GM23338 (cell line): ENCODE measurements at regions not wholly inside any gene's neighbourhood (a gene's known extent, or its start where the extent isn't known, plus 50 kb on each side); places are given as distances from the start of the nearest gene placed in this dataset.

Experiments used
- ATAC-seq: fragments of 200-7000 bp; cut with Tn5 transposase; 3 replicates; pipeline ENCODE4 v1.9.1; 2020
- DNase-seq: peaks from one replicate; pipeline ENCODE4 v3.0.0-alpha.2; 2015; ENCODE audit warnings: low spot score
- H2AFZ ChIP-seq: fragments of 200-600 bp; sonication (generic); 2 replicates; pipeline ENCODE4 v1.8.0; 2016; ENCODE audit warnings: antibody characterized with exemption, mild to moderate bottlenecking, moderate library complexity
- H3F3A ChIP-seq: fragments of 200-600 bp; sonication (generic); replicated peaks from 2 replicates; pipeline ENCODE4 v1.8.0; 2017; ENCODE audit warnings: antibody characterized with exemption, mixed run types, low read depth
- H3K27ac ChIP-seq: fragments of 200-600 bp; sonication (generic); 2 replicates; pipeline ENCODE4 v1.6.1; 2016; ENCODE audit warnings: low read depth
- H3K27me3 ChIP-seq: fragments of 200-600 bp; sonication (generic); 2 replicates; pipeline ENCODE4 v1.8.0; 2016; ENCODE audit warnings: mild to moderate bottlenecking, mixed run types, moderate library complexity; ENCODE audit not compliant: insufficient read depth
- H3K36me3 ChIP-seq: fragments of 200-600 bp; sonication (generic); 2 replicates; pipeline ENCODE4 v1.8.0; 2016; ENCODE audit warnings: mild to moderate bottlenecking; ENCODE audit not compliant: insufficient read depth
- H3K4me1 ChIP-seq: fragments of 200-600 bp; sonication (generic); 2 replicates; pipeline ENCODE4 v1.8.0; 2016; ENCODE audit warnings: mild to moderate bottlenecking, moderate library complexity; ENCODE audit not compliant: insufficient read depth
- H3K4me2 ChIP-seq: fragments of 200-600 bp; sonication (generic); 2 replicates; pipeline ENCODE4 v1.7.1; 2017; ENCODE audit warnings: mixed run types
- H3K4me3 ChIP-seq: fragments of 200-600 bp; sonication (generic); 2 replicates; pipeline ENCODE4 v1.6.1; 2016; ENCODE audit warnings: mixed run types
- H3K79me2 ChIP-seq: fragments of 200-600 bp; sonication (generic); replicated peaks from 2 replicates; pipeline ENCODE4 v1.8.0; 2017; ENCODE audit warnings: mild to moderate bottlenecking; ENCODE audit not compliant: insufficient read depth
- H3K9me2 ChIP-seq: fragments of 200-600 bp; sonication (generic); 2 replicates; pipeline ENCODE4 v1.8.0; 2017; ENCODE audit not compliant: insufficient read depth
- H4K20me1 ChIP-seq: fragments of 200-600 bp; sonication (generic); replicated peaks from 2 replicates; pipeline ENCODE4 v1.8.0; 2017; ENCODE audit warnings: mild to moderate bottlenecking; ENCODE audit not compliant: insufficient read depth
- H3K27ac Mint-ChIP-seq: 2 replicates; pipeline ENCODE4 v1.8.0; 2020; ENCODE audit warnings: inconsistent platforms, mild to moderate bottlenecking, moderate library complexity, mixed read lengths
- H3K27me3 Mint-ChIP-seq: 3 replicates; pipeline ENCODE4 v1.8.0; 2022; ENCODE audit warnings: low read depth, mild to moderate bottlenecking, moderate library complexity, mixed read lengths, inconsistent platforms; ENCODE audit not compliant: insufficient read depth, poor library complexity
- H3K36me3 Mint-ChIP-seq: 3 replicates; pipeline ENCODE4 v1.8.0; 2021; ENCODE audit warnings: low read depth, mild to moderate bottlenecking, inconsistent platforms, moderate library complexity, mixed read lengths
- H3K4me1 Mint-ChIP-seq: 3 replicates; pipeline ENCODE4 v1.8.0; 2020; ENCODE audit warnings: mild to moderate bottlenecking, inconsistent platforms, mixed read lengths
- H3K4me3 Mint-ChIP-seq: 3 replicates; pipeline ENCODE4 v1.8.0; 2021; ENCODE audit warnings: moderate library complexity, mild to moderate bottlenecking, inconsistent platforms, mixed read lengths
- H3K9me3 Mint-ChIP-seq: 3 replicates; pipeline ENCODE4 v1.8.0; 2020; ENCODE audit warnings: moderate library complexity, mild to moderate bottlenecking, inconsistent platforms, mixed read lengths
- CREB1 ChIP-seq: fragments of 250-450 bp; sonication (Bioruptor Pico); IDR thresholded peaks from 2 replicates; pipeline ENCODE4 v1.5.0; 2020; ENCODE audit warnings: low read depth, mild to moderate bottlenecking, moderate library complexity
- EZH2phosphoT487 ChIP-seq: fragments of 200-600 bp; sonication (generic); IDR thresholded peaks from one replicate; pipeline ENCODE4 v1.8.1; 2018; ENCODE audit warnings: antibody characterized with exemption; ENCODE audit not compliant: unreplicated experiment
- NANOG ChIP-seq: IDR thresholded peaks from 2 replicates; pipeline ENCODE4 v1.6.1; 2016; ENCODE audit warnings: antibody characterized with exemption, borderline replicate concordance
- POLR2AphosphoS5 ChIP-seq: IDR thresholded peaks from 2 replicates; pipeline ENCODE4 v1.6.1; 2016; ENCODE audit warnings: antibody characterized with exemption, low read depth
- ZNF114 ChIP-seq: fragments of 250-450 bp; sonication (Bioruptor Pico); IDR thresholded peaks from 2 replicates; pipeline ENCODE4 v1.5.0; 2020; ENCODE audit warnings: mild to moderate bottlenecking, moderate library complexity
- TF ChIP-seq, protein P1 (sequence below): IDR thresholded peaks from one replicate; pipeline ENCODE4 v1.6.1; 2018; ENCODE audit warnings: antibody characterized with exemption; ENCODE audit not compliant: unreplicated experiment
- TF ChIP-seq, protein P2 (sequence below), 2 experiments: fragments of 200-600 bp in 1 of 2; sonication (generic) in 1 of 2; conservative IDR thresholded peaks; 2 replicates each; pipeline versions ENCODE4 v1.5.1 to v1.6.1; 2016 to 2017; ENCODE audit warnings: antibody characterized with exemption in 2 of 2, low read depth in 2 of 2, mild to moderate bottlenecking in 2 of 2, moderate library complexity in 1 of 2
- TF ChIP-seq, protein P3 (sequence below): fragments of 250-450 bp; sonication (Bioruptor Pico); IDR thresholded peaks from 2 replicates; pipeline ENCODE4 v1.5.0; 2020; ENCODE audit warnings: mild to moderate bottlenecking, moderate library complexity
- TF ChIP-seq, protein P4 (sequence below): IDR thresholded peaks from 2 replicates; pipeline ENCODE4 v1.6.1; 2016; ENCODE audit warnings: antibody characterized with exemption

DNA sequence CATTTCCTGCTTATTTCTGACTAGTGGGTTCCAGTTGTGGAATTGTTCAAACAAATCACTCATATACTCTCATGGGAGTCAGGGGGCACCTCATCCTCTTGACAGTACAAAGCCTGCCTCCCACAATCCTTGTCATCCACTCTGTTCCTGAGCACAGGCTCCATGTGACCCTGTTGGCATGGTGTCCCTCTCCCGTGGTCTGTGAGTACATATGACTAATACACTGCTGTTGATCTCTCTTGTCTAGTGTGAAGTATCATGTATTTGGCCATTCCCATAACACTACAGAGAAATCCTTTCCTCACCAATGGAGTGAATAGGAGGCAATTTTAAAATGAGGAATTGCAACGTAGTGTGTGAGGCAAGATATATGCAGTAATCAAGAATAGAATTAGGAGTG lies 185.3 kb downstream of the OGFRL1 start (continued):
- TF ChIP-seq, protein P1, sequence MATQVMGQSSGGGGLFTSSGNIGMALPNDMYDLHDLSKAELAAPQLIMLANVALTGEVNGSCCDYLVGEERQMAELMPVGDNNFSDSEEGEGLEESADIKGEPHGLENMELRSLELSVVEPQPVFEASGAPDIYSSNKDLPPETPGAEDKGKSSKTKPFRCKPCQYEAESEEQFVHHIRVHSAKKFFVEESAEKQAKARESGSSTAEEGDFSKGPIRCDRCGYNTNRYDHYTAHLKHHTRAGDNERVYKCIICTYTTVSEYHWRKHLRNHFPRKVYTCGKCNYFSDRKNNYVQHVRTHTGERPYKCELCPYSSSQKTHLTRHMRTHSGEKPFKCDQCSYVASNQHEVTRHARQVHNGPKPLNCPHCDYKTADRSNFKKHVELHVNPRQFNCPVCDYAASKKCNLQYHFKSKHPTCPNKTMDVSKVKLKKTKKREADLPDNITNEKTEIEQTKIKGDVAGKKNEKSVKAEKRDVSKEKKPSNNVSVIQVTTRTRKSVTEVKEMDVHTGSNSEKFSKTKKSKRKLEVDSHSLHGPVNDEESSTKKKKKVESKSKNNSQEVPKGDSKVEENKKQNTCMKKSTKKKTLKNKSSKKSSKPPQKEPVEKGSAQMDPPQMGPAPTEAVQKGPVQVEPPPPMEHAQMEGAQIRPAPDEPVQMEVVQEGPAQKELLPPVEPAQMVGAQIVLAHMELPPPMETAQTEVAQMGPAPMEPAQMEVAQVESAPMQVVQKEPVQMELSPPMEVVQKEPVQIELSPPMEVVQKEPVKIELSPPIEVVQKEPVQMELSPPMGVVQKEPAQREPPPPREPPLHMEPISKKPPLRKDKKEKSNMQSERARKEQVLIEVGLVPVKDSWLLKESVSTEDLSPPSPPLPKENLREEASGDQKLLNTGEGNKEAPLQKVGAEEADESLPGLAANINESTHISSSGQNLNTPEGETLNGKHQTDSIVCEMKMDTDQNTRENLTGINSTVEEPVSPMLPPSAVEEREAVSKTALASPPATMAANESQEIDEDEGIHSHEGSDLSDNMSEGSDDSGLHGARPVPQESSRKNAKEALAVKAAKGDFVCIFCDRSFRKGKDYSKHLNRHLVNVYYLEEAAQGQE = no peak
- TF ChIP-seq NANOG = no peak

DNA sequence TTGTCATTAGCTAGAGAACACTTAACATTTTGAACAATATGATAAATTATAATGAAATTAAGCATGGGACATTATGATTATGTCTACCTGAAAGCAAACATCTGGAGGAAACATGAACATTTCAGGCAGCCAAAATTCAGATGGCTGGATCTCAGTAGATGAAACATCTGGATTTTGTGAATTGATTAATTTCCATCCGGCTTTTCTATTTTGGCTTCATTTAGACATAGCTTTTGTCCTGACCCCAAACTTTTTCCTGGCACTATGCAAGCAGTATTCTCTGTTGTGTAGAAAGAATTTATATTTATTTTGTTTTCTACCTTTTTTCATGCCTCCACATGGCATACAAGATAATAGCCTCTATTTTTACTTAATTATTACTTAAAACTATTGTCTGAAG lies 186.3 kb downstream of the OGFRL1 start:
- H3K4me1 Mint-ChIP-seq = peaks cover 18% of the 10 kb centered on the region
- Histone ChIP-seq H4K20me1 (no peaks in the 10 kb centered on the region), H3K9me2 (no peaks in the 10 kb centered on the region)
- TF ChIP-seq EZH2phosphoT487 = no peak
- TF ChIP-seq, protein P1 = no peak
- TF ChIP-seq, protein P2, sequence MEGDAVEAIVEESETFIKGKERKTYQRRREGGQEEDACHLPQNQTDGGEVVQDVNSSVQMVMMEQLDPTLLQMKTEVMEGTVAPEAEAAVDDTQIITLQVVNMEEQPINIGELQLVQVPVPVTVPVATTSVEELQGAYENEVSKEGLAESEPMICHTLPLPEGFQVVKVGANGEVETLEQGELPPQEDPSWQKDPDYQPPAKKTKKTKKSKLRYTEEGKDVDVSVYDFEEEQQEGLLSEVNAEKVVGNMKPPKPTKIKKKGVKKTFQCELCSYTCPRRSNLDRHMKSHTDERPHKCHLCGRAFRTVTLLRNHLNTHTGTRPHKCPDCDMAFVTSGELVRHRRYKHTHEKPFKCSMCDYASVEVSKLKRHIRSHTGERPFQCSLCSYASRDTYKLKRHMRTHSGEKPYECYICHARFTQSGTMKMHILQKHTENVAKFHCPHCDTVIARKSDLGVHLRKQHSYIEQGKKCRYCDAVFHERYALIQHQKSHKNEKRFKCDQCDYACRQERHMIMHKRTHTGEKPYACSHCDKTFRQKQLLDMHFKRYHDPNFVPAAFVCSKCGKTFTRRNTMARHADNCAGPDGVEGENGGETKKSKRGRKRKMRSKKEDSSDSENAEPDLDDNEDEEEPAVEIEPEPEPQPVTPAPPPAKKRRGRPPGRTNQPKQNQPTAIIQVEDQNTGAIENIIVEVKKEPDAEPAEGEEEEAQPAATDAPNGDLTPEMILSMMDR (conservative IDR thresholded peaks at IDR 0.05; ENCODE audit: low read depth in 2 of 2) = no peak
- no peak for TF ChIP-seq NANOG
- TF ChIP-seq ZNF114 (CRISPR knock-in tag) = no peak
- TF ChIP-seq POLR2AphosphoS5 = no peak
- TF ChIP-seq, protein P3, sequence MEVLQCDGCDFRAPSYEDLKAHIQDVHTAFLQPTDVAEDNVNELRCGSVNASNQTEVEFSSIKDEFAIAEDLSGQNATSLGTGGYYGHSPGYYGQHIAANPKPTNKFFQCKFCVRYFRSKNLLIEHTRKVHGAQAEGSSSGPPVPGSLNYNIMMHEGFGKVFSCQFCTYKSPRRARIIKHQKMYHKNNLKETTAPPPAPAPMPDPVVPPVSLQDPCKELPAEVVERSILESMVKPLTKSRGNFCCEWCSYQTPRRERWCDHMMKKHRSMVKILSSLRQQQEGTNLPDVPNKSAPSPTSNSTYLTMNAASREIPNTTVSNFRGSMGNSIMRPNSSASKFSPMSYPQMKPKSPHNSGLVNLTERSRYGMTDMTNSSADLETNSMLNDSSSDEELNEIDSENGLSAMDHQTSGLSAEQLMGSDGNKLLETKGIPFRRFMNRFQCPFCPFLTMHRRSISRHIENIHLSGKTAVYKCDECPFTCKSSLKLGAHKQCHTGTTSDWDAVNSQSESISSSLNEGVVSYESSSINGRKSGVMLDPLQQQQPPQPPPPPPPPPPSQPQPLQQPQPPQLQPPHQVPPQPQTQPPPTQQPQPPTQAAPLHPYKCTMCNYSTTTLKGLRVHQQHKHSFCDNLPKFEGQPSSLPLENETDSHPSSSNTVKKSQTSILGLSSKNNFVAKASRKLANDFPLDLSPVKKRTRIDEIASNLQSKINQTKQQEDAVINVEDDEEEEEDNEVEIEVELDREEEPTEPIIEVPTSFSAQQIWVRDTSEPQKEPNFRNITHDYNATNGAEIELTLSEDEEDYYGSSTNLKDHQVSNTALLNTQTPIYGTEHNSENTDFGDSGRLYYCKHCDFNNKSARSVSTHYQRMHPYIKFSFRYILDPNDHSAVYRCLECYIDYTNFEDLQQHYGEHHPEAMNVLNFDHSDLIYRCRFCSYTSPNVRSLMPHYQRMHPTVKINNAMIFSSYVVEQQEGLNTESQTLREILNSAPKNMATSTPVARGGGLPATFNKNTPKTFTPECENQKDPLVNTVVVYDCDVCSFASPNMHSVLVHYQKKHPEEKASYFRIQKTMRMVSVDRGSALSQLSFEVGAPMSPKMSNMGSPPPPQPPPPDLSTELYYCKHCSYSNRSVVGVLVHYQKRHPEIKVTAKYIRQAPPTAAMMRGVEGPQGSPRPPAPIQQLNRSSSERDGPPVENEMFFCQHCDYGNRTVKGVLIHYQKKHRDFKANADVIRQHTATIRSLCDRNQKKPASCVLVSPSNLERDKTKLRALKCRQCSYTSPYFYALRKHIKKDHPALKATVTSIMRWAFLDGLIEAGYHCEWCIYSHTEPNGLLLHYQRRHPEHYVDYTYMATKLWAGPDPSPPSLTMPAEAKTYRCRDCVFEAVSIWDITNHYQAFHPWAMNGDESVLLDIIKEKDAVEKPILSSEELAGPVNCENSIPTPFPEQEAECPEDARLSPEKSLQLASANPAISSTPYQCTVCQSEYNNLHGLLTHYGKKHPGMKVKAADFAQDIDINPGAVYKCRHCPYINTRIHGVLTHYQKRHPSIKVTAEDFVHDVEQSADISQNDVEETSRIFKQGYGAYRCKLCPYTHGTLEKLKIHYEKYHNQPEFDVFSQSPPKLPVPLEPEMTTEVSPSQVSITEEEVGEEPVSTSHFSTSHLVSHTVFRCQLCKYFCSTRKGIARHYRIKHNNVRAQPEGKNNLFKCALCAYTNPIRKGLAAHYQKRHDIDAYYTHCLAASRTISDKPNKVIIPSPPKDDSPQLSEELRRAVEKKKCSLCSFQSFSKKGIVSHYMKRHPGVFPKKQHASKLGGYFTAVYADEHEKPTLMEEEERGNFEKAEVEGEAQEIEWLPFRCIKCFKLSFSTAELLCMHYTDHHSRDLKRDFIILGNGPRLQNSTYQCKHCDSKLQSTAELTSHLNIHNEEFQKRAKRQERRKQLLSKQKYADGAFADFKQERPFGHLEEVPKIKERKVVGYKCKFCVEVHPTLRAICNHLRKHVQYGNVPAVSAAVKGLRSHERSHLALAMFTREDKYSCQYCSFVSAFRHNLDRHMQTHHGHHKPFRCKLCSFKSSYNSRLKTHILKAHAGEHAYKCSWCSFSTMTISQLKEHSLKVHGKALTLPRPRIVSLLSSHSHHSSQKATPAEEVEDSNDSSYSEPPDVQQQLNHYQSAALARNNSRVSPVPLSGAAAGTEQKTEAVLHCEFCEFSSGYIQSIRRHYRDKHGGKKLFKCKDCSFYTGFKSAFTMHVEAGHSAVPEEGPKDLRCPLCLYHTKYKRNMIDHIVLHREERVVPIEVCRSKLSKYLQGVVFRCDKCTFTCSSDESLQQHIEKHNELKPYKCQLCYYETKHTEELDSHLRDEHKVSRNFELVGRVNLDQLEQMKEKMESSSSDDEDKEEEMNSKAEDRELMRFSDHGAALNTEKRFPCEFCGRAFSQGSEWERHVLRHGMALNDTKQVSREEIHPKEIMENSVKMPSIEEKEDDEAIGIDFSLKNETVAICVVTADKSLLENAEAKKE (CRISPR knock-in tag) = no peak
- no peak for TF ChIP-seq CREB1 (CRISPR knock-in tag)
- TF ChIP-seq, protein P4, sequence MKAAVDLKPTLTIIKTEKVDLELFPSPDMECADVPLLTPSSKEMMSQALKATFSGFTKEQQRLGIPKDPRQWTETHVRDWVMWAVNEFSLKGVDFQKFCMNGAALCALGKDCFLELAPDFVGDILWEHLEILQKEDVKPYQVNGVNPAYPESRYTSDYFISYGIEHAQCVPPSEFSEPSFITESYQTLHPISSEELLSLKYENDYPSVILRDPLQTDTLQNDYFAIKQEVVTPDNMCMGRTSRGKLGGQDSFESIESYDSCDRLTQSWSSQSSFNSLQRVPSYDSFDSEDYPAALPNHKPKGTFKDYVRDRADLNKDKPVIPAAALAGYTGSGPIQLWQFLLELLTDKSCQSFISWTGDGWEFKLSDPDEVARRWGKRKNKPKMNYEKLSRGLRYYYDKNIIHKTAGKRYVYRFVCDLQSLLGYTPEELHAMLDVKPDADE = no peak

More for the DNA sequence above, 186.3 kb downstream of the OGFRL1 start:
- H3K36me3 ChIP-seq = no peaks in the 10 kb centered on the region
- H3K4me2 ChIP-seq = no peak overlapping the region
- DNase-seq (no peak), ATAC-seq (no peak)
- Mint-ChIP-seq H3K36me3 (no peaks in the 10 kb centered on the region), H3K9me3 (no peaks in the 10 kb centered on the region), H3K27ac (no peak overlapping the region), H3K4me3 (no peak overlapping the region), H3K27me3 (peaks cover under 1% of the 10 kb centered on the region)
- H3K4me1 ChIP-seq = peaks cover 20% of the 10 kb centered on the region; the same call in 1 of the 2 replicates
- no peak overlapping the region for H3K27ac ChIP-seq
- no peaks in the 10 kb centered on the region for H3K27me3 ChIP-seq
- no peaks in the 10 kb centered on the region for H3F3A ChIP-seq
- H3K4me3 ChIP-seq = no peak overlapping the region
- no peaks in the 10 kb centered on the region for H3K79me2 ChIP-seq
- no peak overlapping the region for H2AFZ ChIP-seq
